ENCODE measurements at regions not wholly inside any gene's neighbourhood (a gene's known extent, or its start where the extent isn't known, plus 50 kb on each side); places are given as distances from the start of the nearest gene placed in this dataset.

DNA sequence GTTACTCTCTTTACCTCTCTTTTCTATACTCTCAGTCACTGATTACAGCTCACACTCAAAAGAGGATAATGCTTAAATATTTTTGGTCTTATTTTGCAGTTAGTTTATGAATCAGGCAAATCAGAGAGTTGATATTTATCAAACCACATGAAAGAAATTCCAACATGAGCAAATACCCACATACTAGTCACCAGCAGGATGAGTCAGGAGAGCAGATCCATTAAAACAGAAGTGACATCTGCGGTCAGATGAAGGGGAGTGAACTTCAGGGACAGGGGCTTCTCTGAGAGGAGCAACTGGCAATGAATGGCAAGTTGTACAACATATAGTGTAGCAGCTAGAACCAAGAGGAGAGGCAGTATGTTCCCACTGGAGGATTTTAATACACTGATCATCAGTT lies 258.7 kb downstream of the SYT10 start:
- TF ChIP-seq CTCF (IDR thresholded peaks at IDR 0.05; ENCODE audit: low read depth, low read length) (no peak), EZH2phosphoT487 (IDR thresholded peaks at IDR 0.05; ENCODE audit: low read depth) (no peak)
